Breast epithelium (tissue), 4 donors: ENCODE measurements at regions not wholly inside any gene's neighbourhood (a gene's known extent, or its start where the extent isn't known, plus 50 kb on each side); places are given as distances from the start of the nearest gene placed in this dataset.

Experiments
- DNase-seq, 2 donors: peaks; one replicate each; pipeline ENCODE4 v3.0.0-alpha.2; 2019; ENCODE audit warnings: low spot score in 2 of 2
- H3K27ac ChIP-seq, 2 donors: fragments of 200-600 bp; sonication (generic) in 1 of 2; one replicate each; pipeline ENCODE4 v1.5.1; 2016 to 2019; ENCODE audit warnings: mild to moderate bottlenecking in 1 of 2
- H3K27me3 ChIP-seq, 2 donors: fragments of 200-600 bp; sonication (generic) in 1 of 2; one replicate each; pipeline versions ENCODE4 v1.5.1 to v1.6.0; 2017 to 2019; ENCODE audit warnings: control low read depth in 1 of 2, mild to moderate bottlenecking in 1 of 2
- H3K36me3 ChIP-seq: fragments of 200-600 bp; one replicate; pipeline ENCODE4 v1.5.1; 2019
- H3K4me1 ChIP-seq, 2 donors: fragments of 200-600 bp; sonication (generic); one replicate each; pipeline ENCODE4 v1.5.1; 2016 to 2019; ENCODE audit warnings: control low read depth in 1 of 2
- H3K4me3 ChIP-seq, 3 donors: fragments of 200-600 bp; sonication (generic); 1 replicate in 2 of 3; 2 replicates in 1 of 3; pipeline ENCODE4 v1.5.1; 2016 to 2019; ENCODE audit warnings: mild to moderate bottlenecking in 3 of 3, moderate library complexity in 2 of 3
- H3K9me3 ChIP-seq, 2 donors: fragments of 200-600 bp; sonication (generic) in 1 of 2; one replicate each; pipeline ENCODE4 v1.5.1; 2016 to 2019; ENCODE audit warnings: control low read depth in 1 of 2
- POLR2A ChIP-seq: fragments of 450-650 bp; IDR thresholded peaks from one replicate; pipeline ENCODE4 v1.6.1; 2016; ENCODE audit warnings: antibody characterized with exemption, mild to moderate bottlenecking, moderate library complexity
- POLR2AphosphoS5 ChIP-seq, 3 donors: sonication (generic); formaldehyde crosslinking; IDR thresholded peaks; one replicate each; pipeline ENCODE4 v1.6.1; 2017; ENCODE audit warnings: antibody characterized with exemption in 3 of 3
- intact Hi-C: fragments of 100-400 bp; cut with DNase I; formaldehyde crosslinking; loops from one replicate; pipeline ENCODE4 v1.15.1; 2023; ENCODE audit warnings: low total_unique reads
- TF ChIP-seq, protein P1 (sequence below), 3 donors: fragments of 450-650 bp; IDR thresholded peaks; one replicate each; pipeline ENCODE4 v1.5.1; 2016 to 2017; ENCODE audit warnings: antibody characterized with exemption in 3 of 3, mild to moderate bottlenecking in 3 of 3, moderate library complexity in 3 of 3

DNA sequence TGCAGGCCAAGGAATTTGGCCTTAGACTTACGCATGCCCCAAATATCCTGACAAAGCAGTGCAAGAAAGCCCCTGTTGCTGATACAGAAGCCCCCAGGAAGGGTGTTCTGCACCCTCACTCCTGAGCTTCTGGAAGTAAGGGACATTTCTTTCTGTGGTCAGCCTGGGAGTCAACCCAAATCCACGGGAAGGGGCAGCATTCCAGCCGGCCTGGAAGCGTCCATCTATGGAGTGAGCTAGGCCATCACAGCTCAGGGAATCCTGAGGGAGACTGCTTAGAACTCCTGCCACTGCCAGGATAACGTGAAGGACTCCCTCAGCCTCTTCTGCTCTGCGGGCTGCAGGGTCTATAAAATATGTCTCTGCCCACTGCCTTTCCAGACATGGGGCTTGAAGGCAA, 173.9 kb downstream of the ANAPC1 start:
- Histone ChIP-seq H3K4me3 (no peak overlapping the region), H3K9me3 (no peaks in the 10 kb centered on the region), H3K36me3 (no peaks in the 10 kb centered on the region), H3K4me1 (peaks cover 0 to 6% of the 10 kb centered on the region in 2 donors), H3K27ac (no peak overlapping the region), H3K27me3 (no peaks in the 10 kb centered on the region)
- no peak for TF ChIP-seq POLR2AphosphoS5 (IDR thresholded peaks at IDR 0.05)
- TF ChIP-seq, protein P1, sequence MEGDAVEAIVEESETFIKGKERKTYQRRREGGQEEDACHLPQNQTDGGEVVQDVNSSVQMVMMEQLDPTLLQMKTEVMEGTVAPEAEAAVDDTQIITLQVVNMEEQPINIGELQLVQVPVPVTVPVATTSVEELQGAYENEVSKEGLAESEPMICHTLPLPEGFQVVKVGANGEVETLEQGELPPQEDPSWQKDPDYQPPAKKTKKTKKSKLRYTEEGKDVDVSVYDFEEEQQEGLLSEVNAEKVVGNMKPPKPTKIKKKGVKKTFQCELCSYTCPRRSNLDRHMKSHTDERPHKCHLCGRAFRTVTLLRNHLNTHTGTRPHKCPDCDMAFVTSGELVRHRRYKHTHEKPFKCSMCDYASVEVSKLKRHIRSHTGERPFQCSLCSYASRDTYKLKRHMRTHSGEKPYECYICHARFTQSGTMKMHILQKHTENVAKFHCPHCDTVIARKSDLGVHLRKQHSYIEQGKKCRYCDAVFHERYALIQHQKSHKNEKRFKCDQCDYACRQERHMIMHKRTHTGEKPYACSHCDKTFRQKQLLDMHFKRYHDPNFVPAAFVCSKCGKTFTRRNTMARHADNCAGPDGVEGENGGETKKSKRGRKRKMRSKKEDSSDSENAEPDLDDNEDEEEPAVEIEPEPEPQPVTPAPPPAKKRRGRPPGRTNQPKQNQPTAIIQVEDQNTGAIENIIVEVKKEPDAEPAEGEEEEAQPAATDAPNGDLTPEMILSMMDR (IDR thresholded peaks at IDR 0.05): no peak
- TF ChIP-seq POLR2A: no peak
- intact Hi-C loops: no loop called here
- no peak for DNase-seq

DNA sequence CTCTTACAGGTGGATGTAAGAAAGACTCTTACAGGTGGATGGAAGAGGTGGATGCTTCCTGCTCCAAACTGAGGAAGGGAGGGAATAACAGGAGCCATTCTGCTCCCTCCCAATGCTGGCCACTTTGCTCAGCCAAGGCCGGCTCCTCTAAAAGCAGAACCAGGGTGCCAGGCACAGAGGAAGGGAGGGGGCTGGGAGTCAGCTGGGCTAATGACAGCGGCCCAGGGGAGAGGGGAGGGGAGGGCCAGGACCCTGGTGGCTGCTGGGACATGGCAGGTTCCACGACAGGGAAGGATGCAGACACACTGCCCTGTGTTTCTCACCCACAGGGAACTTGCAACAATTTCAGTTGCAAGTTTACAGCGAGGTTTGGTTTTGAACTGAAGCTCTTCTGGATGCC, 173.4 kb downstream of the ANAPC1 start:
- no peak overlapping the region for H3K27ac ChIP-seq
- TF ChIP-seq POLR2A: no peak
- TF ChIP-seq POLR2AphosphoS5 (IDR thresholded peaks at IDR 0.05): no peak
- TF ChIP-seq, protein P1 (IDR thresholded peaks at IDR 0.05): no peak

DNA sequence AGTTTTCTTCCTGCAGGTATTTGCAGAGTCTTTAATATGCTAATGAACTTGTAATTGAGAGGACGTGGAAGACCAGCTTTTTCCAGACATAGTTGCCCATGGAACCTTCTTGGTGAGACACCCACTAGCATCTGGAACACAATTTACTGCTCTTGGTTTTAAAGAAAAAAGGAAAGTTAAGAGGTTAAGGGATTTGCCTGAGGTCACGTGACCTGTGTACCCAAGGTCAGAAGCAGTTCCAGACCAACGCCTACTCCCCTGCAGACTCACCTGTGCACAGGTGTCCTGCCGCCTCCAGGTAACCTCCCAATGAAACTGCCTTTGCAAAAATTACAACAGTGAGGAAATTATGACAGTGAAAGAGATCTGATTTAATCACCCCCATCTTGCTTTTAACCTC, 172.7 kb downstream of the ANAPC1 start:
- Histone ChIP-seq H3K27me3 (no peaks in the 10 kb centered on the region), H3K9me3 (no peaks in the 10 kb centered on the region), H3K27ac (no peak overlapping the region), H3K4me3 (no peak overlapping the region), H3K4me1 (no peaks in the 10 kb centered on the region), H3K36me3 (no peaks in the 10 kb centered on the region)
- no peak for TF ChIP-seq POLR2AphosphoS5 (IDR thresholded peaks at IDR 0.05)
- TF ChIP-seq POLR2A: no peak
- TF ChIP-seq, protein P1 (IDR thresholded peaks at IDR 0.05): no peak
- intact Hi-C loops: no loop called here
- DNase-seq: no peak

More for the DNA sequence above, 173.4 kb downstream of the ANAPC1 start:
- Histone ChIP-seq H3K4me3 (no peak overlapping the region), H3K9me3 (no peaks in the 10 kb centered on the region), H3K4me1 (peaks cover 0 to under 1% of the 10 kb centered on the region in 2 donors), H3K27me3 (no peaks in the 10 kb centered on the region), H3K36me3 (no peaks in the 10 kb centered on the region)
- DNase-seq: no peak
- intact Hi-C loops: no loop called here

DNA sequence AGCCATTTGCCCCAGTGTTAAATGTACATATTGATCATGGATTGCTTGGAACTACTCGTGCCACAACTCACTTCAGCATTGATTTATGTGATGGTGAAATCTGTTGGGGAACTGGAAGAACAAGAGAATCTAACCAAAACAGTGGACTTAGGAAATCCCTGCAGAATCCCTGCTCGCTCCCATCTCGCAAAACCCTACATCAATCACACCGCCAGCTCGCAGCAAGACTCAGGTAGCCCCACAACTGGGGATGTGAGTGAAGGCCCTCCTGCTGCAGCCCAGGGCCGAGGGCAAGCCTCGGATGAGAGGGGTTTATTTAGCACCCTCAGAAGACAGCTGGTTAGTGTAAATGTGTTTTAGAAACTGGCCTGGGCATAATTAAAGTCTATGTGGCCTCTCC, 171.6 kb downstream of the ANAPC1 start:
- Histone ChIP-seq H3K27ac (no peak overlapping the region), H3K4me3 (no peak overlapping the region), H3K36me3 (no peaks in the 10 kb centered on the region), H3K4me1 (no peaks in the 10 kb centered on the region), H3K27me3 (no peaks in the 10 kb centered on the region), H3K9me3 (no peaks in the 10 kb centered on the region)
- intact Hi-C loops: no loop called here
- TF ChIP-seq, protein P1 (IDR thresholded peaks at IDR 0.05): no peak
- no peak for TF ChIP-seq POLR2AphosphoS5 (IDR thresholded peaks at IDR 0.05)
- no peak for DNase-seq

DNA sequence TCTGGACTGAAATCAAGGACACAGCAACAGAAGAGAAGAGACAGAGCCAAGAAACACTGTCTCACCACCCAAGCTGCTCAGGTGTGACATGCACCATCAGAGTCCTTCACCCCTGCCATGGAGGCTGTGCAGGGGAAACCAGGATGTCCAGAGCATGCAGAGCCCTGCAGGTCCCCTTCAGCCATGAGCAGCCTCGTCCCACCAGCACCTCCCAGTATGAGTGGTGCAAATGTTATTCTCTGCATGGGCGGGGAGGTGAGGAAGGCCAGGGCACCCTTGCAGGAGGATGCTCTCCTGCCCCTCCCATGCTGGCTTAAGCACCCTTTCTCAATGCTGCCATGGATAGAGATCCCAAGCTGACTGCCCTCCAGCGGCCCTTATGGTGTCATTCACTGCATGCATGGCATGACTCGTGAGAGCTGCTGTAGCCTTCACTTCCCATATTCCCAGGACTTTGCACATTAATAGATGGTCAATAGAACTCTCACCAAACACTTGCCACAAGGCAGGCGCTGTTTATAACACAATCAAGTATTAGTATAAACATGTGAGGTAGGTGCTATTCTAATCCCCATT, 171.0 kb downstream of the ANAPC1 start:
- Histone ChIP-seq H3K27ac (no peak overlapping the region), H3K4me3 (no peak overlapping the region), H3K27me3 (no peaks in the 10 kb centered on the region), H3K36me3 (no peaks in the 10 kb centered on the region), H3K9me3 (no peaks in the 10 kb centered on the region), H3K4me1 (no peaks in the 10 kb centered on the region)
- intact Hi-C loops: no loop called here
- TF ChIP-seq POLR2AphosphoS5 (IDR thresholded peaks at IDR 0.05) (no peak), POLR2A (no peak)
- TF ChIP-seq, protein P1 (IDR thresholded peaks at IDR 0.05): no peak
- DNase-seq: no peak
